ENCODE measurements at regions not wholly inside any gene's neighbourhood (a gene's known extent, or its start where the extent isn't known, plus 50 kb on each side); places are given as distances from the start of the nearest gene placed in this dataset.

DNA sequence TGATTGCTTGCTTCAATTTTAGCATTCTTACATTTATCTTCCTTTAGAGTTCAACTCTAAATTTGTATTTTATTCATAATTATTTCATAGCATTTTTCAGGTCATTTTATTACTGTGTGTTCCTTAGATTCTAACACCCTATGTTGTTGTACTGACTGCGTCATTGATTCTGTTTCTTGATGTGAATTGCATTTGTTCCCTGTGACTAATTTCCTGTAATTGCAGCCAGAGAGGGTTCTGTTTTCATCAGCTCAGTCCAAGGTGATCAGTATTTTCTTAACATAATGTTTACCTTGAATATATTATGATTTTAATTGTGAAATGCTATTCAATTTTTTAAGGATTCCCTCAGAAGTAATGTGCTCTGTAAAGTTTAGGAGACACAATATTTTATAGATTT, 970.2 kb upstream of the PIK3C3 start:
- Mint-ChIP-seq H3K9me3 (peaks cover 10% of the 10 kb centered on the region), H3K4me1 (no peaks in the 10 kb centered on the region), H3K4me3 (no peak overlapping the region), H3K36me3 (no peaks in the 10 kb centered on the region), H3K27ac (no peak overlapping the region)
- ATAC-seq = no peak
- no peak for DNase-seq (ENCODE audit: low spot score in 2 of 2)

DNA sequence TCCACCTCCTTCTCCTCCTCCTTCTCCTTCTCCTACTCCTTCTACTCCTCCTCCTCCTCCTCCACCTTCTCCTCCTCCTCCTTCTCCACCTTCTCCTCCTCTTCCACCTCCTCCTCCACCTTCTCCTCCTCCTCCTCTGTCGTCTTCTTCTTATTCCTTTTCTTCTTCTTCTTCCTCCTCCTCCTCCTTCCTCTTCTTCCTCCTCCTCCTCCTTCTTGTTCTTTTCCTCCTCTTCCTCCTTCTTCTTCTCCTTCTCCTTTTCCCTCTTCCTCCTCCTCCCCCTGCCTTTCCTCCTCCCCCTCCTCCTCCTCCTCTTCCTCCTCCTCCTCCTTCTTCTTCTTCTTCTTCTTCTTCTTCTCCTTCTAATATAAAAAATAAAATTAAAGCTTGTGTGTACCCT, 971.2 kb upstream of the PIK3C3 start:
- Mint-ChIP-seq H3K9me3 (peaks cover 13% of the 10 kb centered on the region), H3K4me1 (no peaks in the 10 kb centered on the region), H3K27ac (no peak overlapping the region), H3K4me3 (no peak overlapping the region), H3K36me3 (no peaks in the 10 kb centered on the region)
- ATAC-seq = no peak
- no peak for DNase-seq (ENCODE audit: low spot score in 2 of 2)

DNA sequence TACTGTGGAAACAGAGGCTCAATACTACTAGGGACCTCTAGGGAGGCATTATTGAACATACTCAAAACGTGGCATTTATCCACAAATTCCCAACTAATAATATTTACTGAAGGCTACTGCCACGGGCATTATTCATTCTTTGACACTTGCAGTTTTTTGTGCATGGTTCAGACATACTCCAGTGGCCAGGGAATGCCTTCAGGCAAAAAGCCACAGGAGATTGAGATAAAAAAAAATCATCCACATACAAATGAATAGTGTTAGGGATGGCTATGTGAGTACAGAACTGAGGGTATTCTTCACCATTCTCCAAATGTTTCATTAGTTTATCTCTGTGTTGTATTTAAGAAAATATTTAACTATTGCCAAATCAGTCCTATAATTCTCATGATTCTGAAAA, 974.9 kb upstream of the PIK3C3 start:
- no peaks in the 10 kb centered on the region for H3K4me1 Mint-ChIP-seq
- peaks cover 8% of the 10 kb centered on the region for H3K9me3 Mint-ChIP-seq
- H3K27ac Mint-ChIP-seq = no peak overlapping the region
- H3K36me3 Mint-ChIP-seq = no peaks in the 10 kb centered on the region
- no peak overlapping the region for H3K4me3 Mint-ChIP-seq
- ATAC-seq = no peak
- no peak for DNase-seq (ENCODE audit: low spot score in 2 of 2)

DNA sequence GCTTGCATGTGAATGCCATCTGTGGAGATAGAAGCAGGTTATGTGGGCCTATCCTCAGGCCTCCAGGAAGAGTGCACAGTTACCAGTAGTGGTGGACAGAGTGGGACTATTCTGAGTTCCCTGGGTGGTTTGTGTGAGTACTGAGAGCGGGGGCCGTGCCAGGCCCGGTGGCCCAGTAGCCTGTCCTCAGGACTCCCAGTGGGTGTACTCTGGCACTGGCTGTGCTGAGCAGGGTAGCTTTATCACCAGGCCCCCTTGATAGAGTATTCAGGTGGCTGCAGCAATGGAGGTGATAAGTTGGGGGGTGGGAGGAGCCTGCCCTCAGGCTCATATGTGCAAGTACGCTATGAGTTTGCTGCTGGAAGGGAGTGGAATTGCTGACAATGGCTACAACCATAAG, 979.0 kb upstream of the PIK3C3 start:
- no peaks in the 10 kb centered on the region for H3K36me3 Mint-ChIP-seq
- no peak overlapping the region for H3K4me3 Mint-ChIP-seq
- H3K27ac Mint-ChIP-seq = no peak overlapping the region
- ATAC-seq (no peak), DNase-seq (ENCODE audit: low spot score in 2 of 2) (no peak)
- H3K9me3 Mint-ChIP-seq = peaks cover 21% of the 10 kb centered on the region
- H3K4me1 Mint-ChIP-seq = no peaks in the 10 kb centered on the region

DNA sequence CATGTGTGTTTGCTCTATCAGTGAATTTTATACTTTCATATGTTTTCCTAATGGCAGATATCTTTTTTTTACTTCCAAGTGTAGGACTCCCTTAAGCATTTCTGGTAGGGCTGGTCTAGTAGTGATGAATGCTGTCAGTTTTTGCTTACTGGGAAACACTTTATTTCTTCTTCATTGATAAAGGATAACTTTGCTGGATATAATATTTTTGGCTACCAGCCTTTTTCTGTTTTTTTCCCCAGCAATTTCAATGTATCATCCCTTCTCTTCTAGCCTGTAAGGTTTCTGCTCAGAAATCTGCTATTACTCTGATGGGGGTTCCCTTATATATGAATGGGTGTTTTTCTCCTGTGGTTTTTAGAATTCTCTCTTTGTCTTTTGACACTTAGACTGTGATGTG, 980.6 kb upstream of the PIK3C3 start:
- Mint-ChIP-seq H3K36me3 (no peaks in the 10 kb centered on the region), H3K4me1 (no peaks in the 10 kb centered on the region), H3K9me3 (peaks cover 21% of the 10 kb centered on the region), H3K27ac (no peak overlapping the region), H3K4me3 (no peak overlapping the region)
- DNase-seq (ENCODE audit: low spot score in 2 of 2) = no peak
- ATAC-seq = no peak

GRCh38 chr18:40962784-40963183, 992.2 kb upstream of the PIK3C3 start:
- Mint-ChIP-seq H3K36me3 (no peaks in the 10 kb centered on the region), H3K4me3 (no peak overlapping the region), H3K27ac (no peak overlapping the region), H3K4me1 (no peaks in the 10 kb centered on the region), H3K9me3 (peaks cover 18% of the 10 kb centered on the region)
- ATAC-seq = no peak
- no peak for DNase-seq (ENCODE audit: low spot score in 2 of 2)

DNA sequence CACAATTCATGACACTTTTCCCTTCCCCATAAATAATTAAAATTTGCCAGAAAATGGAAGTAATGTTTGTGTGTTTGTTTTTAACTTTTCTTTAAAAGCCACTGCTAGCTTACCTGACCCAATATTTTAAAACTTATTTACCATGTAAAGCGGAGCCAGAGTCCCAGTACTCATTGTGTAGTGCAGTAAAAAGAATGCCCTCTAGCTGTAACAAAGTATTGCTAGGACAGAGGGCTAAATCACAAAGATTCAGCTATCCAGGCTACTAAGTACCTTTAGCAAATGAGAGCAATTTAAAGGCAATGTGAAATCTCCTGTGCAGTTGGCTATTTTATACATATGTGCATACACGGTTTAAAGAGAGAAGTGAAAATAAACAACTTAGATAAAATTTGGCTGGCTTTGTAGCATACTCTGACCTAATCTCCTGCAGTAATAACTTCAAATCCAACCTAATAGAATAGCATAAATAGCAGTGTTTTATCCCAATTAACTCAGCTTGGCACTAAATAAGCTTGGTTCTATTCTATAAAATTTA, 997.4 kb upstream of the PIK3C3 start:
- peaks cover 19% of the 10 kb centered on the region for H3K9me3 Mint-ChIP-seq
- H3K36me3 Mint-ChIP-seq = no peaks in the 10 kb centered on the region
- no peak overlapping the region for H3K27ac Mint-ChIP-seq
- H3K4me1 Mint-ChIP-seq = no peaks in the 10 kb centered on the region
- ATAC-seq (no peak), DNase-seq (ENCODE audit: low spot score in 2 of 2) (no peak)
- no peak overlapping the region for H3K4me3 Mint-ChIP-seq

DNA sequence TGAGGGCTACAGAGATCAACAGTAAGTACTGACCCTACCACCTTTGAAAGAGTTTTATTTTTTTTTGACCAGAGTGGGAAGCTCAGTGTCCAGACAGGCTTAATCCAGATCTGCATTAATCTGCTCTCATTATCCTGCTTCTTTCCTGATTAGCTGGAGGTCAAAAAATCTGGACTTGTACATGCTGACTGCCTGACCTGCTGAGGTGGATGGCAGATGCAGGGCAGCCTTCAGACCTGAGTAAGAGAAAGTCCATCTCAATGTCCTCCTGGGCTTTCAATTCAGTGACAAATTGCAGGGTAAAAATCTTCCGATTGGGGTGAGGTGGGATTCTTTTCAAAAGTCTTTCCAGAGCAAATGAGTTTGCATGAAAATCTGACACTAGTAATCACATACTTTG, 998.8 kb upstream of the PIK3C3 start:
- H3K4me1 Mint-ChIP-seq = no peaks in the 10 kb centered on the region
- DNase-seq (ENCODE audit: low spot score in 2 of 2) = no peak
- no peak overlapping the region for H3K4me3 Mint-ChIP-seq
- H3K36me3 Mint-ChIP-seq = no peaks in the 10 kb centered on the region
- peaks cover 19% of the 10 kb centered on the region for H3K9me3 Mint-ChIP-seq
- no peak for ATAC-seq
- no peak overlapping the region for H3K27ac Mint-ChIP-seq

DNA sequence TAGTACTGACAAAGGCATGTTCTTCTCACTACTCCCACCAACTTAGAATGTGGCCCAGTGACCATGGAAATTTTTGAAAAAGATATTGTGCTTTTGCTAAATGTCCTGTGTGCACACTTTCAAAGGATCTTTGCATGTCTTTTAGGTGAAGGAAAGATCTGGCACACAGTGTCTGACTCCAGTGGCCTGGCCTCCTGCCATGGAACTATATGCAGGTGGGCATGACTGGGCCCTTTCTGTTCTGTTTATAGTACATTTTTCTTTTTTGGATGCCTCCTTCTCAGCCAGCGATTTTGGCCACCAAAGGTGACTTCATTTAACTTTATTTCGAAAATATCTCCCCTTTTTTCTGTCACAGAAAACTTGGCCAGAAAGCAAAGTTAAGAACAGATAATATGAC, 999.7 kb upstream of the PIK3C3 start:
- DNase-seq (ENCODE audit: low spot score in 2 of 2) = no peak
- ATAC-seq = no peak
- Mint-ChIP-seq H3K36me3 (no peaks in the 10 kb centered on the region), H3K9me3 (peaks cover 25% of the 10 kb centered on the region), H3K27ac (no peak overlapping the region), H3K4me3 (no peak overlapping the region), H3K4me1 (no peaks in the 10 kb centered on the region)

GRCh38 chr18:40949114-40949950, 1005.7 kb upstream of the PIK3C3 start:
- Mint-ChIP-seq H3K9me3 (peaks cover 25% of the 10 kb centered on the region), H3K27ac (no peak overlapping the region), H3K36me3 (no peaks in the 10 kb centered on the region), H3K4me1 (no peaks in the 10 kb centered on the region), H3K4me3 (no peak overlapping the region)
- ATAC-seq (no peak), DNase-seq (ENCODE audit: low spot score in 2 of 2) (no peak)

DNA sequence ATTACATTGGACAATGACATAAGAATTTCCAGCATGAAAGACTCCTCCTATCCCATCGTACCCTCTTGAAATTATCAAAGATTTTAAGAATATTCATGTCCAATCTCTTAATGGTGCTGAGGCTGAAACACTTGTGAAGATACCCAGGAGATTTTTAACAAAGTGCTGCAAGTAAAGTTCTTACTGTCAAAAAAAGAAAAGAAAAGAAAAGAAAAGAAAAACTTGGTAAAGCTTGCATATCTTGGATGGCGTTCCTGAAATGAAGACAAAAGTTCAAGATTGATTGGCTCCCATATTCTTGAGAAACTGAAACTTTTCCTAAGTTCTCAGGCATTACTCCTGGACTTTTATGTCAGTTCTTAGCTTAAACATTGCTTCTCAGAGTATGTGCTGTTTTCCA, 1010.5 kb upstream of the PIK3C3 start:
- no peak overlapping the region for H3K4me3 Mint-ChIP-seq
- no peak for DNase-seq (ENCODE audit: low spot score in 2 of 2)
- H3K27ac Mint-ChIP-seq = no peak overlapping the region
- no peak for ATAC-seq
- H3K9me3 Mint-ChIP-seq = peaks cover 21% of the 10 kb centered on the region
- no peaks in the 10 kb centered on the region for H3K4me1 Mint-ChIP-seq
- H3K36me3 Mint-ChIP-seq = no peaks in the 10 kb centered on the region

- ATAC-seq = no peak
- H3K4me1 Mint-ChIP-seq = no peaks in the 10 kb centered on the region
- DNase-seq (ENCODE audit: low spot score in 2 of 2) = no peak
- no peak overlapping the region for H3K4me3 Mint-ChIP-seq
- no peak overlapping the region for H3K27ac Mint-ChIP-seq
- H3K36me3 Mint-ChIP-seq = no peaks in the 10 kb centered on the region
- peaks cover 23% of the 10 kb centered on the region for H3K9me3 Mint-ChIP-seq
These were observed 1015.1 kb upstream of the PIK3C3 start for GRCh38 chr18:40939656-40940515.

- Mint-ChIP-seq H3K9me3 (peaks cover 30% of the 10 kb centered on the region), H3K27ac (no peak overlapping the region), H3K4me3 (no peak overlapping the region), H3K4me1 (no peaks in the 10 kb centered on the region), H3K36me3 (no peaks in the 10 kb centered on the region)
- ATAC-seq = no peak
- no peak for DNase-seq (ENCODE audit: low spot score in 2 of 2)
These were observed 1016.4 kb upstream of the PIK3C3 start for GRCh38 chr18:40938615-40939014.

- no peak overlapping the region for H3K4me3 Mint-ChIP-seq
These were observed 1017.6 kb upstream of the PIK3C3 start for GRCh38 chr18:40937386-40937785.

GRCh38 chr18:40935423-40935822, 1019.6 kb upstream of the PIK3C3 start:
- Mint-ChIP-seq H3K27ac (no peak overlapping the region), H3K4me1 (no peaks in the 10 kb centered on the region), H3K9me3 (peaks cover 27% of the 10 kb centered on the region), H3K36me3 (no peaks in the 10 kb centered on the region), H3K4me3 (no peak overlapping the region)
- DNase-seq (ENCODE audit: low spot score in 2 of 2) = no peak
- ATAC-seq = no peak

More at GRCh38 chr18:40937386-40937785, 1017.6 kb upstream of the PIK3C3 start:
- Mint-ChIP-seq H3K27ac (no peak overlapping the region), H3K9me3 (peaks cover 26% of the 10 kb centered on the region), H3K36me3 (no peaks in the 10 kb centered on the region), H3K4me1 (no peaks in the 10 kb centered on the region)
- ATAC-seq (no peak), DNase-seq (ENCODE audit: low spot score in 2 of 2) (no peak)

DNA sequence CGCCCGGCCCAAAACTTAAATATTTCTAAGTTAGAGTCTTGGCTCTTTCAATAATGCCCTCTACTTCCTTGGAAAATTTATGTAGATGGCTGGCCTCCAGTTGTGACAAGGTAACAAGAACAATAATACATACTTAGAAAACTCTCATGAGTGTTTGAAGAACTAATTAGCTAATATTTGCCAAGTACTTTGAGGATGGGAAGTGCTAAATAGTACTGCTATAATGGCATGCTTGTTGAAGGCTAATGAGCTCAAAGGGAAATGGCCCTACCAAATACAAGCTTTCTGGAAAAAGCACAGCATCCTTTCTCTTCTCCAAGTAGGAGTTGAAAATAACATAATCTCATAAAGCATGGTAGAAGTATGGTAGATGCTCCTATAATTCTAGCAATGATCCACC, 1022.2 kb upstream of the PIK3C3 start:
- Mint-ChIP-seq H3K4me1 (no peaks in the 10 kb centered on the region), H3K9me3 (peaks cover 26% of the 10 kb centered on the region), H3K27ac (no peak overlapping the region), H3K36me3 (no peaks in the 10 kb centered on the region), H3K4me3 (no peak overlapping the region)
- no peak for DNase-seq (ENCODE audit: low spot score in 2 of 2)
- no peak for ATAC-seq

Data from stimulated activated effector memory CD8-positive, alpha-beta T cell treated with anti-CD3 and anti-CD28 coated beads, Interleukin-12 subunit alpha, Interleukin-12 subunit beta, amount 100 ng/mL, for 72 hours (primary cell).